C4-2B (cell line): ENCODE measurements at regions not wholly inside any gene's neighbourhood (a gene's known extent, or its start where the extent isn't known, plus 50 kb on each side); places are given as distances from the start of the nearest gene placed in this dataset.

Experiments used
- H3K27ac ChIP-seq: fragments of 450-650 bp; 2 replicates; pipeline ENCODE4 v1.5.1; 2017
- CTCF ChIP-seq: fragments of 450-650 bp; conservative IDR thresholded peaks from 2 replicates; pipeline ENCODE4 v1.5.1; 2017; ENCODE audit warnings: mild to moderate bottlenecking
- ZFX ChIP-seq: fragments of 450-650 bp; IDR thresholded peaks from 2 replicates; pipeline ENCODE4 v1.6.1; 2017

DNA sequence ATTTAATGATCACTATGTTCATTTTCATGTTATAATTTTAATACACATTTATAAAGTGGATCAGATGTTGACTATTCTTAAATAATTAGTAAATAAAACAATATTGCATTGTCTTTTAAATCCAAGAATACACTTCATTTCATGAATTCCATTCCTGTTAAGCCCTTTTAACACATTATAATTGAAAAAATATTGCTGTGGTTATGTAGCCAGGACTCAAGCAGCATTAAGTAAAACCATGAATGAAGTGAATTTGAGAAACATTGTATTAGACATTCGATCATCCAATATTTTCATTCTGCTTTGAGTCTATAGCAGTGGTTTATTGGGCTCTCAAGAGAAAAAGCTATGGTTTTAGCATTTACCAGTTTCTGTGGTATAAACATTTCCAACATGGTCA is 94.2 kb upstream of the RAPGEF2 start:
- no peak overlapping the region for H3K27ac ChIP-seq
- TF ChIP-seq CTCF (no peak), ZFX (no peak)

GRCh38 chr4:159009521-159009920 is 93.4 kb upstream of the RAPGEF2 start:
- no peak for TF ChIP-seq CTCF
- TF ChIP-seq ZFX = no peak
- peak overlapping the region; percentile 39; the same call in 1 of the 2 replicates for H3K27ac ChIP-seq

DNA sequence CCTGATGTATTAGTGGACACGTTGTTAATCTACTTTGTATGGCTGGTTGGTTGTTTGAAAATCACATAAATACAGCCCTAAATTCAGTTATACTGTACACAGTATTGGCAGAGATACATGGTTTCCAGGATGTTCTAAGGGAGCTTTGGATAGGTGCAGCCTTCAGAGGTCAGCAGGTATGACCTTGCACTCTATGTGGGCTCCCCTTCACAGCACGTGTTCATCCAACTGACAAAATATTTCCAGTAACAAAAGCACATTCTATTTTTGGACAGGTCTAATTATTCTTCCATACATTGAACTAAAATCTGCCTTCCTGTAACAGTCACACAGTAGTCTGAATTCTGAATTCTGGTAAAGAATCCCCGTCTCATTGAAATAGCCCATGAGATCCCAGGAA is 92.8 kb upstream of the RAPGEF2 start:
- H3K27ac ChIP-seq = peak overlapping the region; percentile 39; the same call in 1 of the 2 replicates
- no peak for TF ChIP-seq CTCF
- no peak for TF ChIP-seq ZFX

GRCh38 chr4:159010563-159011260 is 92.2 kb upstream of the RAPGEF2 start:
- H3K27ac ChIP-seq = peak overlapping the region; percentile 39; the same call in 1 of the 2 replicates
- TF ChIP-seq ZFX (no peak), CTCF (no peak)

- H3K27ac ChIP-seq = peak overlapping the region; percentile 76
- TF ChIP-seq ZFX (no peak), CTCF (no peak)
Observed at GRCh38 chr4:159012381-159012780, 90.5 kb upstream of the RAPGEF2 start.

GRCh38 chr4:159013692-159014091 is 89.2 kb upstream of the RAPGEF2 start:
- H3K27ac ChIP-seq = peak overlapping the region; percentile 80

More at GRCh38 chr4:159013692-159014091, 89.2 kb upstream of the RAPGEF2 start:
- TF ChIP-seq CTCF = no peak
- TF ChIP-seq ZFX = no peak
